Loucy (cell line): ENCODE measurements at regions not wholly inside any gene's neighbourhood (a gene's known extent, or its start where the extent isn't known, plus 50 kb on each side); places are given as distances from the start of the nearest gene placed in this dataset.

Experiments
- H2AFZ ChIP-seq: fragments of 200-600 bp; sonication (generic); 2 replicates; pipeline ENCODE4 v1.6.0; 2016; ENCODE audit warnings: antibody characterized with exemption, mild to moderate bottlenecking, low read length, moderate library complexity
- H3F3A ChIP-seq: fragments of 200-600 bp; 2 replicates; pipeline ENCODE4 v1.6.0; 2016; ENCODE audit warnings: antibody characterized with exemption, low read depth, mild to moderate bottlenecking
- H3K27me3 ChIP-seq: fragments of 200-600 bp; sonication (generic); 2 replicates; pipeline ENCODE4 v1.6.1; 2014; ENCODE audit warnings: low read length, mild to moderate bottlenecking; ENCODE audit not compliant: insufficient read depth, poor library complexity, severe bottlenecking
- H3K36me3 ChIP-seq: fragments of 200-600 bp; sonication (generic); 2 replicates; pipeline ENCODE4 v1.6.1; 2016; ENCODE audit warnings: low read length; ENCODE audit not compliant: insufficient read depth
- H3K4me1 ChIP-seq: fragments of 200-600 bp; sonication (generic); 2 replicates; pipeline ENCODE4 v1.5.1; 2014; ENCODE audit warnings: low read length, mild to moderate bottlenecking; ENCODE audit not compliant: insufficient read depth, poor library complexity, severe bottlenecking
- H3K4me2 ChIP-seq: fragments of 200-600 bp; sonication (generic); 2 replicates; pipeline ENCODE4 v1.6.0; 2014; ENCODE audit warnings: antibody characterized with exemption, low read length, low read depth, mild to moderate bottlenecking; ENCODE audit not compliant: poor library complexity, severe bottlenecking
- H3K4me3 ChIP-seq: fragments of 200-600 bp; sonication (generic); 2 replicates; pipeline ENCODE4 v1.5.1; 2014; ENCODE audit warnings: low read length, mild to moderate bottlenecking, mixed read lengths; ENCODE audit not compliant: poor library complexity, severe bottlenecking
- H3K79me2 ChIP-seq: fragments of 200-600 bp; sonication (generic); 2 replicates; pipeline ENCODE4 v1.6.1; 2014; ENCODE audit warnings: low read length; ENCODE audit not compliant: insufficient read depth
- H3K9ac ChIP-seq: fragments of 200-600 bp; sonication (generic); 2 replicates; pipeline ENCODE4 v1.6.0; 2014; ENCODE audit warnings: mild to moderate bottlenecking, low read depth, low read length, moderate library complexity; ENCODE audit not compliant: poor library complexity, severe bottlenecking
- H3K9me2 ChIP-seq: fragments of 200-600 bp; sonication (generic); replicated peaks from 2 replicates; pipeline ENCODE4 v1.6.1; 2016; ENCODE audit warnings: low read depth, low read length, mixed read lengths
- H3K9me3 ChIP-seq: fragments of 200-600 bp; sonication (generic); 2 replicates; pipeline ENCODE4 v1.6.1; 2014; ENCODE audit warnings: mild to moderate bottlenecking, antibody characterized with exemption, low read length, low read depth; ENCODE audit not compliant: insufficient read depth
- H4K20me1 ChIP-seq: fragments of 200-600 bp; sonication (generic); 2 replicates; pipeline ENCODE4 v1.6.0; 2014; ENCODE audit warnings: antibody characterized with exemption, low read length, mild to moderate bottlenecking; ENCODE audit not compliant: insufficient read depth, poor library complexity, severe bottlenecking
- CTCF ChIP-seq: fragments of 200-600 bp; sonication (generic); conservative IDR thresholded peaks from 2 replicates; pipeline ENCODE4 v1.5.1; 2014; ENCODE audit warnings: mild to moderate bottlenecking, antibody characterized with exemption, low read length
- EZH2phosphoT487 ChIP-seq: fragments of 200-600 bp; IDR thresholded peaks from 2 replicates; pipeline ENCODE4 v1.6.1; 2018; ENCODE audit warnings: antibody characterized with exemption, mild to moderate bottlenecking, moderate library complexity, borderline replicate concordance

GRCh38 chr16:49158029-49158642 is 123.5 kb downstream of the CBLN1 start:
- Histone ChIP-seq H3K9me2 (no peaks in the 10 kb centered on the region), H3K4me2 (no peak overlapping the region), H3K4me1 (no peaks in the 10 kb centered on the region)

GRCh38 chr16:49150341-49150740 is 131.3 kb downstream of the CBLN1 start:
- no peaks in the 10 kb centered on the region for H3K4me1 ChIP-seq
- no peaks in the 10 kb centered on the region for H3K36me3 ChIP-seq
- H2AFZ ChIP-seq: no peak overlapping the region
- no peak overlapping the region for H3K4me2 ChIP-seq
- no peaks in the 10 kb centered on the region for H3K27me3 ChIP-seq
- H3K9me2 ChIP-seq: no peaks in the 10 kb centered on the region
- H3K79me2 ChIP-seq: no peaks in the 10 kb centered on the region
- TF ChIP-seq CTCF: no peak
- no peak for TF ChIP-seq EZH2phosphoT487
- H4K20me1 ChIP-seq: no peaks in the 10 kb centered on the region
- no peaks in the 10 kb centered on the region for H3F3A ChIP-seq
- H3K9me3 ChIP-seq: no peaks in the 10 kb centered on the region
- no peak overlapping the region for H3K4me3 ChIP-seq
- no peak overlapping the region for H3K9ac ChIP-seq

More at GRCh38 chr16:49158029-49158642, 123.5 kb downstream of the CBLN1 start:
- Histone ChIP-seq H4K20me1 (no peaks in the 10 kb centered on the region), H3K9me3 (no peaks in the 10 kb centered on the region), H3F3A (no peaks in the 10 kb centered on the region), H3K36me3 (no peaks in the 10 kb centered on the region), H2AFZ (no peak overlapping the region), H3K9ac (no peak overlapping the region), H3K27me3 (no peaks in the 10 kb centered on the region), H3K79me2 (no peaks in the 10 kb centered on the region), H3K4me3 (no peak overlapping the region)
- TF ChIP-seq CTCF (no peak), EZH2phosphoT487 (no peak)

GRCh38 chr16:49148410-49148809 is 133.2 kb downstream of the CBLN1 start:
- Histone ChIP-seq H3F3A (no peaks in the 10 kb centered on the region), H3K9me2 (no peaks in the 10 kb centered on the region), H3K27me3 (no peaks in the 10 kb centered on the region), H3K4me2 (no peak overlapping the region), H4K20me1 (no peaks in the 10 kb centered on the region), H2AFZ (no peak overlapping the region), H3K9ac (no peak overlapping the region), H3K9me3 (no peaks in the 10 kb centered on the region), H3K4me1 (no peaks in the 10 kb centered on the region), H3K79me2 (no peaks in the 10 kb centered on the region), H3K36me3 (no peaks in the 10 kb centered on the region), H3K4me3 (no peak overlapping the region)
- TF ChIP-seq EZH2phosphoT487 (no peak), CTCF (no peak)
